HG03045 (cell line): ENCODE measurements at regions not wholly inside any gene's neighbourhood (a gene's known extent, or its start where the extent isn't known, plus 50 kb on each side); places are given as distances from the start of the nearest gene placed in this dataset.

Source experiments
- ATAC-seq: cut with Tn5 transposase; IDR thresholded peaks from one replicate; pipeline ENCODE4 v1.9.1; 2021; ENCODE audit warnings: mild to moderate bottlenecking, moderate library complexity; ENCODE audit not compliant: unreplicated experiment

GRCh38 chr17:77494664-77495435 is 354.1 kb downstream of the SEC14L1 start:
- peak; percentile 43 for ATAC-seq

DNA sequence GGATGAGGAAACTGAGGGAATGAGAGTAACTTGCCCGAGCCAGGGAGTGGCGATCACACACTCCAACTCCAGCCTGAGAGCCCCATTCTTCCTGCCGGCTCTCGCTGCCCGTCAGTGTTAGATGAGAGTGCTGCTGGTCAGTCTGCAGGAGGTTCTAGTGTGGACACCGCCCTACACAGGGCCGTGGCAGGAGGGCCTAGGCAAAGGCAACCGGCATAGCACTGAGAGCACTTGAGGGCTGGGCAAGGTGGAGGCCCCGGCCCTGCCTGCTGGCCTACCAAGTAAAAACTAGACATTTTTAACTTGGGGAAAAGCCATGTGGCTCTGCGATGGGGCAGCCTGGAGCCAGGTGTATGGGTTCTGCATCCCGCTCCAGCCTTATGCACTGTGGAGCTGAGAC is 354.8 kb downstream of the SEC14L1 start:
- no peak for ATAC-seq

DNA sequence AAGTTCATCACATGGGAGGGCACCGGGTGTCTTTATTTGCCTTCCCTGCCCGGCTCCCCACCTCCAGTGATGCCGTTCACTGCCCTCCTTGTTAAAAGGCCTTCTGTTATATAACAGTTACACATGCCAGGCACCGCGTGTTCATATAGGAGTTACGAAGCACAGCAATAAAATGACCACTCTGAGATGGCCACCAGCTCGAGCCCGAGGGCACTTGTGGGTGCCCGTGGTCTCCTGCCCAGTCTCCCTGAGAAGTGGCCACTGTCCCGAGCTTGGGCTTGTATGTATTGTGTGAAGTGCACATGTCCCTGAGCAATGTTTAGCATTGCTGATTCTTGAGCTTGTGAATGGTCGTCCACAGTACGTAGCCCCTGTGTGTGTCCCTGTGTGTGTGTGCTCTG is 355.6 kb downstream of the SEC14L1 start:
- no peak for ATAC-seq

DNA sequence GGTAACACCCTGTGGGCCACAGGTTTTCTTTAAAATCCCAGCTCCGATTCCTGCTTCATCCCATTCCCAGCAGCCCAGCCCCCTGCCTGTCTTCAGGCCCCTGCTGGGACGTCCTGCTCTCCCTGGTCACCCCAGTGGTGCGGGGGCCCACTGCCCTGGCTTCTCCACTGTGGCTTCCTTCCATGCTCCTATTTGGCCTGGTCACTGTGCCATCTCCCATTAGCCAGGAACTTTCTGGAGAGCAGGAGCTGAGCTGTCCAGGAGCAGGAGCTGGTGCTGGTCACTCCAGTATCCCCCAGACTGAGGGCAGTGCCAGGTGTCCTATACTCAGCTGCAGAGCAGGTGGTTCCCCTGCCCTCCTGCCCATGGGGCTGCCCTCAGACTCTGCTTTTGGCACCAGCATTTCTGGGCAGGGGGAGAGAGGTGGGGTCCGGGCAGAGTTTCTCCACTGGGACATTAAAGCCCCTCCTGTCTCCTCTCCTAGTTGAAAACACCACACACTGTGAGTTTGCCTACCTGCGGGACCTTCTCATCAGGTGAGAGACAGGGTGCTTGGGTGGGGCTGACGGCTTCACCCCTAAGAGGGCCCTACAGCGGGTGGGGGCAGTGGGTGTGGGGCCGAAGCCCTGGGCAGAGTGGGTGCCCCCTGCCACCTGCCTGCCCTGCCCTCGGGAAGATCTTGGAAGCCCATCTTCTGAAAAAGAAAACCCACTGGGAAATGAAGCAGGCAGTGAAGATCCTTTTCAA is 356.2 kb downstream of the SEC14L1 start:
- no peak for ATAC-seq

DNA sequence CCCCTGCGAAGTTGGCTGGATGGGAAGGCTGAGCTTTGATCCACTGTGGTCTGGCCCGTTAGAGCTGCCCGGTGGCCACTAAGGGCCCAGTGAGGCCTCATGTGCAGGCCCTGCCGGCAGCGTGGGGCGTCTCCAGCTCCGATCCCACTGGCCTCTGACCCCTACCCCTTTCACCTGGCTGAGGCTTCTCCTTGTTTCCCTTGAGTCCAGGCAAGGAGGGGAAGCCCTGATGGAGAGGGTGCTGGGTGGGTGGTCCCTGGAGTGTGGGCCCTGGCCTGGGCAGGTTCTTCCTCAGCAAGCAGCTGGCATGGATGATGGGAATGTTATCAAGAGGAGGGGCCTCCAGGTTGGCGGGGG is 356.8 kb downstream of the SEC14L1 start:
- no peak for ATAC-seq

DNA sequence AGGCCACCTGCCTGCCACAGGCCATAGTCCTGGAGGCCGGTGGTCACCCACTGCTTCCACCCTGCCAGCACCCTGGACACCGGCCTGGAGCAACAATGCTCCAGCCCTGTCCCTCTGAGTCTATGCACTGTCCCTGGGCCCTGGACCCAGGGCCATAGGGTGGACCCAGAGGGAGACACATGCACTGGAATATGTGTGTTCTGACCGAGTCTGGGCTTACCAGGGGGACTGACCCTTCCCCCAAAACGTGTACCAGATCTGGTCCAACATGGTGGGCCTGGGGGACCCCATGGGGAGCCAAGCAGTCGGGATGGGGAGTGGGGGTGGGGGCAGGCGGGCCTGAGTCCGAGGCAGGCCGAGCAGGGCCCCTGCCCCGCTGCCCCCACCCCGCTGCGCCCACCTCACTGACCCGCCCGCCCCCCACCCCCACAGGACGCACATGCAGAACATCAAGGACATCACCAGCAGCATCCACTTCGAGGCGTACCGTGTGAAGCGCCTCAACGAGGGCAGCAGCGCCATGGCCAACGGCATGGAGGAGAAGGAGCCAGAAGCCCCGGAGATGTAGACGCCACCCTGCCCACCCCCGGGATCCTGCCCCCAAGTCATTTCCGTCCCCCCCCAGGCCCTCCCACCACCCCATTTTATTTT is 357.4 kb downstream of the SEC14L1 start:
- no peak for ATAC-seq

DNA sequence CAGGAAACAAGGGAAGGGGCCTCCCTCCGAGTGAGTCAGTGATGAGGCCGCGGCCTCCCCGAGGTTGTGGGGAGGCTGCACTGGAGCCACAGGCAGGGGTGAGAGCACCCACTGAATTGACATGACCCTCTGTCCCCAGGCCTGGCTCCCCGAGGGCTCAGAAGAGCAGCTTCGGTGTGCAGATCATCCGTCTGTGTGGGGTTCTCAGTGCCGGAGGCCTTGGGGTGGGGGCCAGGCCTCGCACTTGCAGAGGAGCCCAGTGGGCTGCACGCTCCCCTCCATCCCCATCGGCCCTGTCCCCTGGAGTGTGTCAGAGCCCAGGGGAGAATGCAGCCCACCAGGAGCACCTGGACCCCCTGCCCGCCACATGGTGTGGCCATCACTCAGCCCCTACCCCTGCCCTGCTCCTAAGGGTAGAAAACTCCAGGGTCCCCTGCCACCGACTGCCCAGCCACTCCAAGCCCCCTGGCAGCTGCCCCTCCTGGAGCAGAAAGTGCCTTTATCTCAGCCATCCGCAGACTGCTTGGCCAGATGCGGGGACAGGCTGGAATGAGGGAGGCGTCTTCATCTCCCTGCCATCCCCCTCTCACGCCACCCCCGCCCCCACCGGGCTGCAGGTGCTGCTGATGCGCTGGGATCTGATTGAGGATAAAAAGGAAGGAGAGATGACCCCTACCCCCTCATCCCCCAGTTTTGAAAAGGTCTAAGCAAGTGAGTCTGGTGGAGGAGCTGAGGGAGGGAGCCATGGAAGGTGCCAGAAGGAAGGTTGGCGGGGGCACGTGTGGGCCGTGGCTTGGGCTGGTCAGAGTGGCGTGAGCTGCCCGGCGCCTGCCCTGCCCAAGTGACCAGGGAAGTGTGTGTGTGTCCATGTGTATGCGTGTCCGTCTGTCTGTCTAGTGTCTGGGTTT is 358.3 kb downstream of the SEC14L1 start:
- no peak for ATAC-seq

DNA sequence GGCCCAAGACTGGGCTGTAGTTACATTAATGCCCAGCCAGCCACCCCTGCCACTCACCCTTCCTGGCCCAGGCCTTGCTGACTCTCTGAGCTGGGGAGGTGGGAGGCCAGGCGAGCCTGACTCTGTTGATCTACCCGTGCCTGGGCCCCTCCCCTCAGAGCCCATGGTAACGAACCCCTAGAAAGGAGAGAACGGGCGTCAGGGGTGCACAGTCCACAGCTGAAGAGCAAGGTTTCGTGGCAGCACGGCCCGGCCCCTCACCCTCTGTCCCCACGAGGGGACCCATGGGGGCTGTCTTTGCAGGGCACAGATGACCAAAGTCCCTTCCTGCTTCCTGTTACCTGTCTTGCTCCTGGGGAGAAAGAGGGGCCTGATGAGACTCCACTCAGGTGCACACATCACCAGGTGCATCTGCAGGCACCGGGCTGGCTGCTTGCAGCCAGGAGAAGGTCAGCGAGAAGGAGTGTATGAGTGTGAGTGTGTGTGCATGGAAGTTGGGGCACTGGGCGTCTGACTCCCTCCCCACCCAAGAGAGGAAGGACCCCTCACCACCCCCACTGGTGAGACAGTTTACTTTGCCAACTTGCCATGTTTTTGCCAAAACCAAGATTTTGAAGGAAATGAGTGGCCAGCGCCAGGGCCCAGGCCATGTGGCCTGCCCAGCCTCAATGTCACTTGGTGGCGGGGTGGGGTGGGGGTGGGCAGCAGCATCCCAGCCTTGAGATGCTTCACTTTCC is 359.1 kb downstream of the SEC14L1 start:
- no peak for ATAC-seq

GRCh38 chr17:77501101-77501566 is 360.4 kb downstream of the SEC14L1 start:
- no peak for ATAC-seq

GRCh38 chr17:77501751-77502625 is 361.2 kb downstream of the SEC14L1 start:
- no peak for ATAC-seq

DNA sequence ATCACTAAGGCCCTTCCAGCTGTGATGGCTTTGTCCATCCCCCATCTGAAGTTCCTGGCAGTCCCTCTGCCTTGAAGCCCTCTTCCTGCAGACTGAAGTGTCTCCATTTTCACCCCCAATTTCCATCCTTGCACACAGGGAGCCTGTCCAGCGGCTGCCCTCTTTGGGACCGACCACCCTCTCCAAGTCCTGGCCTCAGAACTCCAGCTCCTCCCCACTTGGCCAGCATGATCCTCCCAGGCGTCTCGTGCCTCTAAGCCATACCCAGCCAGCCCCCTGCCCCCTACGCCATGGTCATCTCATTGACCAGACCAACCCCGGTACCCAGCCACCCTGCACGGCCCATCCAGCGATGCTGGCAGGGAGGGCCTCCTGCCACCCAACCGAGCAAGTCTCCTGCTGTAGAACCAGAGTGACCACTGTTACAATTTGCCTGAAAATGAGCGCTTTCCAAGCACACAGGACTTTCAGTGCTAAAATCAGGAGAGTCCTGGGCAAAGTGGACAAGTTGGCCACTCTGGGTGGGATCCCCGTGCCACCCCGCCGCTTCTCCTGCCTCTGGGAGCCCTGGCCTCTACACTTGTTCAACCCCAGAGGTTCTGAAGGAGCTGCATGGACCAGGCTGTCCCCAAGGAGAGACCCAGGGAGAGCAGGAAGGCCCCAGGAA is 362.0 kb downstream of the SEC14L1 start:
- ATAC-seq: no peak

DNA sequence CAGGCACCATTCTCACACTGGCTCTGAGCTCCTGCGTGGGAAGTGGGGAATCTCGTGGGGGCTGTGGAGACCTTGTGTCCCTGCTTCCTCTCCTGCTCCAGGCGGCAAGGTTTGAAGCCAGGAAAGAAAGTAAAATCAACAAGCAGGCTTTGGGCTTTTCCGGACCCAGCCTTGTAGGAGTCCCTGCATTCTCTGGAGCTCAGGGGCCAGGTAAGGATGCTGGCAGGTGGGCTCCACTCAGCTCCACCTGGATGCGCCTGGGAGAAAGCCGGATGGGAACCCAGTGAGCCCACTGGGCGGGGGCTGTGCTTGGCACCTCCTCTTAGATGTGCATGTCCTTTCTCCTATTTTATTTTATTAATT is 362.5 kb downstream of the SEC14L1 start:
- no peak for ATAC-seq

- ATAC-seq: no peak
Measured at GRCh38 chr17:77503916-77504651, 363.3 kb downstream of the SEC14L1 start.

- no peak for ATAC-seq
Measured at GRCh38 chr17:77504652-77505155, 363.9 kb downstream of the SEC14L1 start.

GRCh38 chr17:77505181-77505639 is 364.4 kb downstream of the SEC14L1 start:
- ATAC-seq: no peak

DNA sequence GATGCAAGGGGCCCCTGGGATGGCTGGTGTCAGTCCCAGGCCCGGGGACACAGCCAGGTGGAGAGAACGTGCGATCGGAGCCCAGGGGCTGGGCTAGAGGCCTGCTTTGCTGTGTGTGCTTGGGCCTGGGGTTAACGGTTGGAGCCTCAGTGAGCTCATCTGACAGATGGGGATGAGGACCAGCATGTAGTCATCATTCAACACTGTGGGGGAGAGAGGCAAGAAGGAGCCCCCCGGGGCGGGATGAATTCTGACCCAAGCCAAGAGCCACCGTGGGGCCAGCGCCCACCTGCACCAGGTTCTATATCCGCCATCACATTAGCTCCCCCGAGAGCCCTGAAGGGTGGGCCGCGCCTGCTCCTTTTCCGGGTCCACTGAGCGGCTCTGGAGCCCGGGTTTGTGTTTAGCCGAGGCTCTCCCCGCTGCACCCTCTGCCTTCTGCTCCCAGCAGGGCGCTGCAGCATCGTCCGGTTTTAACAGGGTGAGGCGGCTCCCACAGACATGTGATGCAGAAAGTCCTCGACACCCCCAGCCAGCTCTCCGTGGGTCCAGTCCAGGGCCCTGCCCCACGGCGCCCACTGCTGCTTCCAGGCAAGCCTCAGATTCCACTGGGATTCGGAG is 365.7 kb downstream of the SEC14L1 start:
- no peak for ATAC-seq
